Large intestine (tissue), 3 donors: ENCODE measurements at regions not wholly inside any gene's neighbourhood (a gene's known extent, or its start where the extent isn't known, plus 50 kb on each side); places are given as distances from the start of the nearest gene placed in this dataset.

Experiments used
- DNase-seq, 2 donors: peaks; one replicate each; pipeline versions ENCODE4 v3.0.0 to v3.0.0-alpha.2; 2013
- H3K27ac ChIP-seq: one replicate; pipeline ENCODE4 v1.5.1; 2013; ENCODE audit warnings: low read length
- H3K27me3 ChIP-seq: 2 replicates; pipeline ENCODE4 v1.6.1; 2013; ENCODE audit warnings: low read length; ENCODE audit not compliant: control insufficient read depth, insufficient read depth
- H3K36me3 ChIP-seq: 2 replicates; pipeline ENCODE4 v1.6.1; 2013; ENCODE audit warnings: low read length; ENCODE audit not compliant: control insufficient read depth, insufficient read depth
- H3K4me1 ChIP-seq: one replicate; pipeline ENCODE4 v1.6.1; 2013; ENCODE audit warnings: low read length; ENCODE audit not compliant: control insufficient read depth, insufficient read depth
- H3K4me3 ChIP-seq: one replicate; pipeline ENCODE4 v1.5.1; 2013; ENCODE audit warnings: low read length
- H3K9me3 ChIP-seq: one replicate; pipeline ENCODE4 v1.6.1; 2013; ENCODE audit warnings: mild to moderate bottlenecking, low read depth, low read length, moderate library complexity; ENCODE audit not compliant: control insufficient read depth
- WGBS: methylation state at CpG from one replicate; pipeline ENCODE4 v1.1.5; 2013; ENCODE audit warnings: low lambda C conversion rate; ENCODE audit not compliant: insufficient coverage; 5-methylcytosine and 5-hydroxymethylcytosine counted together

- Histone ChIP-seq H3K27me3 (no peaks in the 10 kb centered on the region), H3K36me3 (no peaks in the 10 kb centered on the region), H3K4me3 (no peak overlapping the region), H3K4me1 (no peaks in the 10 kb centered on the region), H3K27ac (no peak overlapping the region), H3K9me3 (no peaks in the 10 kb centered on the region)
- WGBS, result no CpG with 5 or more reads among the region's 3 CpGs
- no peak for DNase-seq
Observed at GRCh38 chr4:24055623-24056022, 165.8 kb upstream of the PPARGC1A start.

- DNase-seq, result no peak
- Histone ChIP-seq H3K36me3 (no peaks in the 10 kb centered on the region), H3K4me1 (no peaks in the 10 kb centered on the region), H3K9me3 (no peaks in the 10 kb centered on the region), H3K27ac (no peak overlapping the region), H3K4me3 (no peak overlapping the region), H3K27me3 (no peaks in the 10 kb centered on the region)
- WGBS, result no CpG with 5 or more reads among the region's 3 CpGs
Observed at GRCh38 chr4:24054910-24055309, 165.1 kb upstream of the PPARGC1A start.

GRCh38 chr4:24053934-24054333, 164.1 kb upstream of the PPARGC1A start:
- Histone ChIP-seq H3K9me3 (no peaks in the 10 kb centered on the region), H3K4me1 (no peaks in the 10 kb centered on the region), H3K4me3 (no peak overlapping the region), H3K27ac (no peak overlapping the region), H3K36me3 (no peaks in the 10 kb centered on the region), H3K27me3 (no peaks in the 10 kb centered on the region)
- DNase-seq, result no peak

- no peak for DNase-seq
- H3K4me1 ChIP-seq, result no peaks in the 10 kb centered on the region
- no peaks in the 10 kb centered on the region for H3K27me3 ChIP-seq
- H3K4me3 ChIP-seq, result no peak overlapping the region
- no CpG with 5 or more reads among the region's 5 CpGs for WGBS
- H3K36me3 ChIP-seq, result no peaks in the 10 kb centered on the region
- no peaks in the 10 kb centered on the region for H3K9me3 ChIP-seq
- no peak overlapping the region for H3K27ac ChIP-seq
Observed at GRCh38 chr4:24044610-24045589, 155.1 kb upstream of the PPARGC1A start.

- Histone ChIP-seq H3K9me3 (no peaks in the 10 kb centered on the region), H3K4me3 (no peak overlapping the region), H3K36me3 (no peaks in the 10 kb centered on the region), H3K27ac (no peak overlapping the region), H3K4me1 (no peaks in the 10 kb centered on the region), H3K27me3 (no peaks in the 10 kb centered on the region)
- no CpG with 5 or more reads among the region's 1 CpG for WGBS
- DNase-seq, result no peak
Observed at GRCh38 chr4:24042094-24042493, 152.2 kb upstream of the PPARGC1A start.

GRCh38 chr4:24040811-24041210, 151.0 kb upstream of the PPARGC1A start:
- Histone ChIP-seq H3K9me3 (no peaks in the 10 kb centered on the region), H3K27ac (no peak overlapping the region), H3K4me3 (no peak overlapping the region), H3K4me1 (no peaks in the 10 kb centered on the region), H3K36me3 (no peaks in the 10 kb centered on the region), H3K27me3 (no peaks in the 10 kb centered on the region)
- 89% methylated on average over 2 of the region's 3 CpGs for WGBS
- DNase-seq, result no peak

GRCh38 chr4:24033626-24034025, 143.8 kb upstream of the PPARGC1A start:
- DNase-seq, result no peak
- Histone ChIP-seq H3K9me3 (no peaks in the 10 kb centered on the region), H3K36me3 (no peaks in the 10 kb centered on the region), H3K4me3 (no peak overlapping the region), H3K27ac (no peak overlapping the region), H3K4me1 (no peaks in the 10 kb centered on the region), H3K27me3 (peaks cover 5% of the 10 kb centered on the region)
- WGBS, result 89% methylated on average over 1 of the region's 5 CpGs

GRCh38 chr4:24032371-24032989, 142.6 kb upstream of the PPARGC1A start:
- H3K36me3 ChIP-seq, result no peaks in the 10 kb centered on the region
- no peak for DNase-seq

GRCh38 chr4:24026596-24026995, 136.7 kb upstream of the PPARGC1A start:
- WGBS, result no CpG with 5 or more reads among the region's 4 CpGs
- no peak overlapping the region for H3K27ac ChIP-seq

More at GRCh38 chr4:24032371-24032989, 142.6 kb upstream of the PPARGC1A start:
- no peaks in the 10 kb centered on the region for H3K9me3 ChIP-seq
- no peaks in the 10 kb centered on the region for H3K4me1 ChIP-seq
- no peak overlapping the region for H3K4me3 ChIP-seq
- H3K27ac ChIP-seq, result no peak overlapping the region
- peaks cover 5% of the 10 kb centered on the region for H3K27me3 ChIP-seq
- WGBS, result no CpG with 5 or more reads among the region's 2 CpGs

GRCh38 chr4:24024605-24025004, 134.8 kb upstream of the PPARGC1A start:
- Histone ChIP-seq H3K4me3 (no peak overlapping the region), H3K36me3 (no peaks in the 10 kb centered on the region), H3K4me1 (no peaks in the 10 kb centered on the region), H3K27ac (no peak overlapping the region), H3K9me3 (no peaks in the 10 kb centered on the region), H3K27me3 (peaks cover 43% of the 10 kb centered on the region)
- no peak for DNase-seq
- WGBS, result no CpG with 5 or more reads among the region's 4 CpGs

More at GRCh38 chr4:24026596-24026995, 136.7 kb upstream of the PPARGC1A start:
- H3K27me3 ChIP-seq, result peaks cover 28% of the 10 kb centered on the region
- DNase-seq, result no peak
- no peaks in the 10 kb centered on the region for H3K36me3 ChIP-seq
- H3K4me1 ChIP-seq, result no peaks in the 10 kb centered on the region
- H3K4me3 ChIP-seq, result no peak overlapping the region
- no peaks in the 10 kb centered on the region for H3K9me3 ChIP-seq
